Panc1 (cell line): ENCODE measurements at regions not wholly inside any gene's neighbourhood (a gene's known extent, or its start where the extent isn't known, plus 50 kb on each side); places are given as distances from the start of the nearest gene placed in this dataset.

Experiments used
- ATAC-seq: fragments of 200-7000 bp; cut with Tn5 transposase; 2 replicates; pipeline ENCODE4 v1.9.1; 2020; ENCODE audit warnings: mild to moderate bottlenecking, moderate library complexity
- BruUV-seq: library from RNA; stranded (reverse); fragments of 400-500 nt; replicated peaks from 2 replicates; lab custom pipeline; 2021; lab: Mats Ljungman, UMichigan
- CTCF ChIA-PET: fragments of 300-600 bp; sonication (Branson Sonifier 250); formaldehyde crosslinking; loops from one replicate; lab custom pipeline; 2022; ENCODE audit warnings: antibody characterized with exemption; lab: Charles Lee
- POLR2A ChIA-PET: fragments of 300-600 bp; sonication (Branson Sonifier 250); formaldehyde crosslinking; loops from one replicate; lab custom pipeline; 2022; ENCODE audit warnings: antibody characterized with exemption; lab: Charles Lee
- DNase-seq: peaks from one replicate; pipeline ENCODE4 v3.0.0-alpha.2; 2010; ENCODE audit warnings: low read depth, low spot score
- H3K27ac ChIP-seq: 2 replicates; pipeline ENCODE4 v1.5.1; 2011; ENCODE audit warnings: mild to moderate bottlenecking, low read length, inconsistent platforms
- H3K27me3 ChIP-seq: fragments of 200-500 bp; sonication (Bioruptor generic); 2 replicates; pipeline ENCODE4 v1.6.0; 2014; ENCODE audit warnings: low read length, inconsistent platforms; ENCODE audit not compliant: control insufficient read depth, insufficient read depth
- H3K36me3 ChIP-seq: fragments of 200-500 bp; sonication (Bioruptor generic); 2 replicates; pipeline ENCODE4 v1.5.1; 2014; ENCODE audit warnings: inconsistent platforms, mild to moderate bottlenecking, low read length, moderate library complexity; ENCODE audit not compliant: control insufficient read depth, insufficient read depth
- H3K4me1 ChIP-seq: 2 replicates; pipeline ENCODE4 v1.5.1; 2011; ENCODE audit warnings: inconsistent platforms, mild to moderate bottlenecking, low read length, moderate library complexity; ENCODE audit not compliant: control insufficient read depth, insufficient read depth
- H3K4me3 ChIP-seq, 2 experiments: 2 replicates each; pipeline ENCODE4 v1.5.1; 2011 to 2012; ENCODE audit warnings: low read depth in 2 of 2, low read length in 2 of 2, mild to moderate bottlenecking in 2 of 2, inconsistent platforms in 1 of 2, moderate library complexity in 1 of 2
- H3K9me3 ChIP-seq: fragments of 200-500 bp; sonication (Bioruptor generic); 2 replicates; pipeline ENCODE4 v1.5.1; 2014; ENCODE audit warnings: low read depth, mild to moderate bottlenecking, inconsistent platforms, low read length, moderate library complexity; ENCODE audit not compliant: control insufficient read depth, insufficient read depth
- POLR2AphosphoS5 ChIP-seq: IDR thresholded peaks from 2 replicates; pipeline ENCODE4 v1.6.1; 2012; ENCODE audit warnings: mild to moderate bottlenecking, low read depth, low read length, moderate library complexity
- SIN3A ChIP-seq: IDR thresholded peaks from 2 replicates; pipeline ENCODE4 v1.6.1; 2012; ENCODE audit warnings: low read depth, mild to moderate bottlenecking, low read length, moderate library complexity, borderline replicate concordance; ENCODE audit not compliant: insufficient read depth
- TCF7L2 ChIP-seq: IDR thresholded peaks from 2 replicates; pipeline ENCODE4 v1.6.1; 2011; ENCODE audit warnings: mild to moderate bottlenecking, low read depth, low read length, inconsistent platforms
- in situ Hi-C: cut with HindIII; loops from 2 replicates; pipeline ENCODE4 v1.10.0; 2016; ENCODE audit warnings: low sequenced_read_pairs, low pct_unique_long_range_greater_than_20kb
- intact Hi-C: fragments of 100-400 bp; cut with micrococcal nuclease; formaldehyde crosslinking; loops from one replicate; pipeline ENCODE4 v1.10.0; 2022; ENCODE audit not compliant: unreplicated experiment
- TF ChIP-seq, protein P1 (sequence below): fragments of 450-650 bp; IDR thresholded peaks from 2 replicates; pipeline ENCODE4 v1.5.1; 2017; ENCODE audit warnings: mild to moderate bottlenecking
- TF ChIP-seq, protein P2 (sequence below), 2 experiments: IDR thresholded peaks; 2 replicates each; pipeline ENCODE4 v1.6.1; 2011 to 2012; ENCODE audit warnings: low read depth in 2 of 2, control low read depth in 1 of 2, low read length in 1 of 2, mild to moderate bottlenecking in 1 of 2, moderate library complexity in 1 of 2; ENCODE audit not compliant: insufficient read depth in 1 of 2

DNA sequence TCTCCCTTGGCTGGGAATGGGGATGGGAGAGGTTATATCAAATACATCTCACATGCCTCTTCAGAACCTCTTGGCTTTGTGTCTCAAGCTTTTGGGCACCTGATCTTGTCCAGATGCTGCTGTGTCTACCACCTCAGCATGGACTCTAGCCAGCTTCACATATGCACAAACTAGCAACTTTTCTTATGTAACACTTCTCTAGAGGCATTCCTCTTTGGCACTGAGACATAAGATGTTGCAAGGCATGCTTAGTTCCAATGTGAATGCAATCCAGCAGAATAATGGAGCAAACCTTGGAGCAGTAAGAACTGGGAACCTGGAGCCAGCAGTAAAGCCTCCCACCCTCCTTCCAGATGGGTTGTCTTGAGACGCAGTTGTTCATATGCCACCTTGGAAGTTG, 113.4 kb upstream of the TMEM47 start:
- no peak for TF ChIP-seq TCF7L2
- TF ChIP-seq POLR2AphosphoS5: no peak
- no peak for TF ChIP-seq SIN3A
- TF ChIP-seq, protein P1, sequence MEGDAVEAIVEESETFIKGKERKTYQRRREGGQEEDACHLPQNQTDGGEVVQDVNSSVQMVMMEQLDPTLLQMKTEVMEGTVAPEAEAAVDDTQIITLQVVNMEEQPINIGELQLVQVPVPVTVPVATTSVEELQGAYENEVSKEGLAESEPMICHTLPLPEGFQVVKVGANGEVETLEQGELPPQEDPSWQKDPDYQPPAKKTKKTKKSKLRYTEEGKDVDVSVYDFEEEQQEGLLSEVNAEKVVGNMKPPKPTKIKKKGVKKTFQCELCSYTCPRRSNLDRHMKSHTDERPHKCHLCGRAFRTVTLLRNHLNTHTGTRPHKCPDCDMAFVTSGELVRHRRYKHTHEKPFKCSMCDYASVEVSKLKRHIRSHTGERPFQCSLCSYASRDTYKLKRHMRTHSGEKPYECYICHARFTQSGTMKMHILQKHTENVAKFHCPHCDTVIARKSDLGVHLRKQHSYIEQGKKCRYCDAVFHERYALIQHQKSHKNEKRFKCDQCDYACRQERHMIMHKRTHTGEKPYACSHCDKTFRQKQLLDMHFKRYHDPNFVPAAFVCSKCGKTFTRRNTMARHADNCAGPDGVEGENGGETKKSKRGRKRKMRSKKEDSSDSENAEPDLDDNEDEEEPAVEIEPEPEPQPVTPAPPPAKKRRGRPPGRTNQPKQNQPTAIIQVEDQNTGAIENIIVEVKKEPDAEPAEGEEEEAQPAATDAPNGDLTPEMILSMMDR: no peak
- TF ChIP-seq, protein P2, sequence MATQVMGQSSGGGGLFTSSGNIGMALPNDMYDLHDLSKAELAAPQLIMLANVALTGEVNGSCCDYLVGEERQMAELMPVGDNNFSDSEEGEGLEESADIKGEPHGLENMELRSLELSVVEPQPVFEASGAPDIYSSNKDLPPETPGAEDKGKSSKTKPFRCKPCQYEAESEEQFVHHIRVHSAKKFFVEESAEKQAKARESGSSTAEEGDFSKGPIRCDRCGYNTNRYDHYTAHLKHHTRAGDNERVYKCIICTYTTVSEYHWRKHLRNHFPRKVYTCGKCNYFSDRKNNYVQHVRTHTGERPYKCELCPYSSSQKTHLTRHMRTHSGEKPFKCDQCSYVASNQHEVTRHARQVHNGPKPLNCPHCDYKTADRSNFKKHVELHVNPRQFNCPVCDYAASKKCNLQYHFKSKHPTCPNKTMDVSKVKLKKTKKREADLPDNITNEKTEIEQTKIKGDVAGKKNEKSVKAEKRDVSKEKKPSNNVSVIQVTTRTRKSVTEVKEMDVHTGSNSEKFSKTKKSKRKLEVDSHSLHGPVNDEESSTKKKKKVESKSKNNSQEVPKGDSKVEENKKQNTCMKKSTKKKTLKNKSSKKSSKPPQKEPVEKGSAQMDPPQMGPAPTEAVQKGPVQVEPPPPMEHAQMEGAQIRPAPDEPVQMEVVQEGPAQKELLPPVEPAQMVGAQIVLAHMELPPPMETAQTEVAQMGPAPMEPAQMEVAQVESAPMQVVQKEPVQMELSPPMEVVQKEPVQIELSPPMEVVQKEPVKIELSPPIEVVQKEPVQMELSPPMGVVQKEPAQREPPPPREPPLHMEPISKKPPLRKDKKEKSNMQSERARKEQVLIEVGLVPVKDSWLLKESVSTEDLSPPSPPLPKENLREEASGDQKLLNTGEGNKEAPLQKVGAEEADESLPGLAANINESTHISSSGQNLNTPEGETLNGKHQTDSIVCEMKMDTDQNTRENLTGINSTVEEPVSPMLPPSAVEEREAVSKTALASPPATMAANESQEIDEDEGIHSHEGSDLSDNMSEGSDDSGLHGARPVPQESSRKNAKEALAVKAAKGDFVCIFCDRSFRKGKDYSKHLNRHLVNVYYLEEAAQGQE (IDR thresholded peaks at IDR 0.05; ENCODE audit: insufficient read depth in 1 of 2, low read depth in 2 of 2, low read length in 1 of 2): no peak
- no peaks in the 10 kb centered on the region for H3K27me3 ChIP-seq
- no peaks in the 10 kb centered on the region for H3K36me3 ChIP-seq
- DNase-seq (no peak), ATAC-seq (no peak)
- no TSS peak for BruUV-seq
- ChIA-PET CTCF (no interaction called here), POLR2A (no interaction called here)
- no peak overlapping the region for H3K27ac ChIP-seq
- H3K4me3 ChIP-seq: no peak overlapping the region
- H3K4me1 ChIP-seq: no peaks in the 10 kb centered on the region
- in situ Hi-C loops (no loop called here), intact Hi-C loops (no loop called here)
- H3K9me3 ChIP-seq: no peaks in the 10 kb centered on the region

DNA sequence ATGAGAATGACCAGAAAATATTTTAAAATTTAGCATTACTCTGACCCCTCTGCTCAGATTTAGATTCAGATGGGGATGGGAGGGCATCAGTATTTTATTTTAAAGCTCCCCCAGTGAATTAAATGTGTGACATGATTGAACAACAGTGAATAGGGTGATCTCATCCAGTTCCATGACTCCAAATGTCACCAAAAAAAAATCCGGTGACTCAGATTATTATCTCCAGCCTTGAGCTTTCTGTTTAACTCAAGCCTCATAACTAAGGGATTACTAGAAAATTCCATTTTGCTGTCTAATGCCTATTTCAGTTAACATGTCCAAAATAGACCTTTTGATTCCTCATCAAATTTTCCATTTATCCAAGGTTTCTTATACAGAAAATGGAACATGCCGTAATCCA, 121.8 kb upstream of the TMEM47 start:
- DNase-seq (no peak), ATAC-seq (no peak)
- Histone ChIP-seq H3K4me3 (no peak overlapping the region), H3K4me1 (no peaks in the 10 kb centered on the region), H3K9me3 (no peaks in the 10 kb centered on the region), H3K27me3 (no peaks in the 10 kb centered on the region), H3K27ac (no peak overlapping the region), H3K36me3 (no peaks in the 10 kb centered on the region)
- in situ Hi-C loops (no loop called here), intact Hi-C loops (no loop called here)
- no TSS peak for BruUV-seq
- TF ChIP-seq POLR2AphosphoS5 (no peak), TCF7L2 (no peak), SIN3A (no peak)
- TF ChIP-seq, protein P2 (IDR thresholded peaks at IDR 0.05; ENCODE audit: insufficient read depth in 1 of 2, low read depth in 2 of 2, low read length in 1 of 2): no peak
- POLR2A ChIA-PET: no interaction called here
- CTCF ChIA-PET: no interaction called here
